ENCODE measurements at regions not wholly inside any gene's neighbourhood (a gene's known extent, or its start where the extent isn't known, plus 50 kb on each side); places are given as distances from the start of the nearest gene placed in this dataset.

GRCh38 chr3:557972-558371 lies 361.4 kb downstream of the CHL1 start (continued):
- TF ChIP-seq JUND (IDR thresholded peaks at IDR 0.05; ENCODE audit: low read length) = no peak
- TF ChIP-seq, protein P1, sequence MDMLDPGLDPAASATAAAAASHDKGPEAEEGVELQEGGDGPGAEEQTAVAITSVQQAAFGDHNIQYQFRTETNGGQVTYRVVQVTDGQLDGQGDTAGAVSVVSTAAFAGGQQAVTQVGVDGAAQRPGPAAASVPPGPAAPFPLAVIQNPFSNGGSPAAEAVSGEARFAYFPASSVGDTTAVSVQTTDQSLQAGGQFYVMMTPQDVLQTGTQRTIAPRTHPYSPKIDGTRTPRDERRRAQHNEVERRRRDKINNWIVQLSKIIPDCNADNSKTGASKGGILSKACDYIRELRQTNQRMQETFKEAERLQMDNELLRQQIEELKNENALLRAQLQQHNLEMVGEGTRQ (IDR thresholded peaks at IDR 0.05; ENCODE audit: low read length) = no peak

Measured in H1 (cell line).